Naive thymus-derived CD4-positive, alpha-beta T cell (primary cell): ENCODE measurements at regions not wholly inside any gene's neighbourhood (a gene's known extent, or its start where the extent isn't known, plus 50 kb on each side); places are given as distances from the start of the nearest gene placed in this dataset.
"Not testable (repeated sequence)": the region's sequence is repeated elsewhere in the genome, so short reads cannot be mapped to it uniquely, and the experiment has no call there.

Experiments used
- ATAC-seq: fragments of 150-1000 bp; cut with Tn5 transposase; 2 replicates; pipeline ENCODE4 v1.10.0; 2021; ENCODE audit warnings: mild to moderate bottlenecking, moderate library complexity
- CTCF ChIA-PET: fragments of 350-600 bp; sonication (Branson Sonifier 250); formaldehyde crosslinking; loops from one replicate; lab custom pipeline; 2021; ENCODE audit warnings: antibody characterized with exemption; lab: Charles Lee
- POLR2A ChIA-PET: fragments of 350-600 bp; sonication (Branson Sonifier 250); formaldehyde crosslinking; loops from one replicate; lab custom pipeline; 2021; ENCODE audit warnings: antibody characterized with exemption, inconsistent platforms; lab: Charles Lee
- DNase-seq, 9 donors: peaks; one replicate each; pipeline versions ENCODE4 v3.0.0 to v3.0.0-alpha.2; 2020 to 2022; ENCODE audit warnings: mixed read lengths in 1 of 9
- H3K27ac ChIP-seq: one replicate; pipeline ENCODE4 v1.7.0; 2013; ENCODE audit warnings: mild to moderate bottlenecking, low read depth, low read length, moderate library complexity
- H3K27me3 ChIP-seq, 2 donors: one replicate each; pipeline ENCODE4 v1.7.0; 2013; ENCODE audit warnings: low read length in 2 of 2, mild to moderate bottlenecking in 2 of 2, moderate library complexity in 2 of 2; ENCODE audit not compliant: control insufficient read depth in 2 of 2, insufficient read depth in 2 of 2
- H3K36me3 ChIP-seq, 3 experiments: 1 replicate in 2 of 3; 2 replicates in 1 of 3; pipeline ENCODE4 v1.7.0; 2013; ENCODE audit warnings: low read length in 3 of 3, mild to moderate bottlenecking in 3 of 3, moderate library complexity in 1 of 3; ENCODE audit not compliant: insufficient read depth in 3 of 3, control insufficient read depth in 2 of 3
- H3K4me1 ChIP-seq, 2 donors: one replicate each; pipeline ENCODE4 v1.7.0; 2013; ENCODE audit warnings: low read length in 2 of 2, mild to moderate bottlenecking in 2 of 2, moderate library complexity in 1 of 2; ENCODE audit not compliant: control insufficient read depth in 2 of 2, insufficient read depth in 2 of 2
- H3K4me3 ChIP-seq: 2 replicates; pipeline ENCODE4 v1.7.0; 2013; ENCODE audit warnings: mild to moderate bottlenecking, low read length
- H3K9me3 ChIP-seq, 3 experiments: 1 replicate in 2 of 3; 2 replicates in 1 of 3; pipeline ENCODE4 v1.7.0; 2013; ENCODE audit warnings: low read length in 3 of 3; ENCODE audit not compliant: control insufficient read depth in 2 of 3
- H3K27ac Mint-ChIP-seq, 9 donors: one replicate each; pipeline ENCODE4 v1.8.0; 2020 to 2022; ENCODE audit warnings: mixed read lengths in 9 of 9, mild to moderate bottlenecking in 8 of 9, moderate library complexity in 5 of 9, inconsistent platforms in 2 of 9
- H3K27me3 Mint-ChIP-seq, 5 donors: one replicate each; pipeline ENCODE4 v1.8.0; 2021 to 2022; ENCODE audit warnings: mixed read lengths in 5 of 5, mild to moderate bottlenecking in 1 of 5
- H3K36me3 Mint-ChIP-seq, 5 donors: one replicate each; pipeline ENCODE4 v1.8.0; 2020 to 2022; ENCODE audit warnings: mixed read lengths in 5 of 5, mild to moderate bottlenecking in 3 of 5, inconsistent platforms in 1 of 5
- H3K4me1 Mint-ChIP-seq, 7 donors: one replicate each; pipeline ENCODE4 v1.8.0; 2020 to 2022; ENCODE audit warnings: mixed read lengths in 7 of 7, mild to moderate bottlenecking in 3 of 7, inconsistent platforms in 1 of 7
- H3K4me3 Mint-ChIP-seq, 10 donors: one replicate each; pipeline ENCODE4 v1.8.0; 2020 to 2022; ENCODE audit warnings: mild to moderate bottlenecking in 10 of 10, mixed read lengths in 10 of 10, moderate library complexity in 6 of 10, inconsistent platforms in 2 of 10
- H3K9me3 Mint-ChIP-seq, 11 donors: one replicate each; pipeline ENCODE4 v1.8.0; 2020 to 2022; ENCODE audit warnings: mixed read lengths in 11 of 11, mild to moderate bottlenecking in 4 of 11, inconsistent platforms in 1 of 11, moderate library complexity in 1 of 11
- intact Hi-C, 2 donors: fragments of 100-400 bp; cut with micrococcal nuclease; formaldehyde crosslinking; loops; one replicate each; pipeline ENCODE4 v1.15.1; 2023

DNA sequence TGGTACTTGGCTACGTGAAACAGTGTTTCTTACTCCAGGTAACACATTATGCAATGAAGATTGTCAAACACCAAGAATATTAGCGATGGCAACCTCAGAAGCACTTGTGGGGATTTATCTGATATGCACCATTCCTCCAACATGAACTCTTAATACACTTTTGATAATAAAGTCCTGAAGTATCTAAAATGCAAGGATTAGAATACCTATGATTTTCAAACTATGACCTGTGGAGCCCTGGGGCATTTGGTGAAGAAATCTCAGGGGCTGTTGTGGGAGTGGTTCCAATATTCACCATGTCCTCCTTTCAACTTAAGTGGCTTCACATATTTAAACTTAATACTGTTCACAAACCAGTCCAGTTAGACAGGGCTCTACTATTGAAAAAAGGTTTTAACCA, 214.6 kb upstream of the POU5F2 start:
- Histone ChIP-seq H3K4me3 (no peak overlapping the region), H3K9me3 (no peaks in the 10 kb centered on the region), H3K36me3 (peaks cover 0 to 5% (median 0%) of the 10 kb centered on the region in 3 experiments), H3K27ac (no peak overlapping the region), H3K4me1 (no peaks in the 10 kb centered on the region), H3K27me3 (no peaks in the 10 kb centered on the region)
- intact Hi-C loops: no loop called here
- peaks cover 8 to 77% (median 74%) of the 10 kb centered on the region in 5 donors for H3K36me3 Mint-ChIP-seq
- H3K4me3 Mint-ChIP-seq: no peak overlapping the region
- peaks cover 0 to 7% (median 0%) of the 10 kb centered on the region in 7 donors for H3K4me1 Mint-ChIP-seq
- no peak overlapping the region for H3K27ac Mint-ChIP-seq
- no peak for ATAC-seq
- H3K27me3 Mint-ChIP-seq: no peaks in the 10 kb centered on the region
- H3K9me3 Mint-ChIP-seq: peaks cover 0 to 16% (median 3%) of the 10 kb centered on the region in 11 donors
- DNase-seq: no peak
- POLR2A ChIA-PET: no interaction called here
- CTCF ChIA-PET: no interaction called here

DNA sequence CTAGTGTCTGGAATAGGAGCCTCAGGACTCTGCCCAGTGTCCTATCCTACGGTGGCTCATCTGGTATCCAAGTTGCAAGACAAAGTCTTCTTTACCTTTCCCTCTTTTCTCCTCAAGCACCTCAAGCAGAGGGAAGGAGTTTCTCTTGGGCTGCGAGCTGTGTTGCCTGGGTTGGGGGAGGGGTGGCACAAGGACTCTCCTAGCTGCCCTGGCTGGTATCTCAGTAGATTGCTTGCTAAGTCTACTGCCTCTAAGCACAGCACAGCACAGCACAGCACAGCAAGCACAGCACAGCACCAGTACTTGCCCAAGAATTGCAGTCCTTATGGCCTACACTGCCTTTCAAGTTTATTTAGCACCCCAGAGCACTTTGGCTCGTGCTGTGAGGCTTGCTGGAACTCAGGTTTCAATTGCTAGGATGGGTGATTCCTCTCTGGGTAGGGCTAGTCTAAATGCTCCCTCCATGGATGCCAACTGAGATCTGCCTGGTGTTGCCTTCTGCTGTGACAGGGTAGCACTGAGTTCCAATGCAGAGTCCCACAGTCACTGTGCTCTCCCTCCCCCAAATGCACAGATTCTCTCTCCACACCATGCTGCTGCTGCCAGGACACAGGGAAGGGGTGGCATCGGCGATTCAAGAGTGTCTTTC, 213.1 kb upstream of the POU5F2 start:
- DNase-seq (no peak), ATAC-seq (no peak)
- H3K4me3 Mint-ChIP-seq: no peak overlapping the region
- peaks cover 0 to 4% (median 0%) of the 10 kb centered on the region in 7 donors for H3K4me1 Mint-ChIP-seq
- H3K27ac ChIP-seq: no peak overlapping the region
- no peaks in the 10 kb centered on the region for H3K27me3 Mint-ChIP-seq
- POLR2A ChIA-PET: no interaction called here
- intact Hi-C loops: no loop called here
- H3K27me3 ChIP-seq: no peaks in the 10 kb centered on the region
- no peaks in the 10 kb centered on the region for H3K4me1 ChIP-seq
- peaks cover 8 to 72% (median 70%) of the 10 kb centered on the region in 5 donors for H3K36me3 Mint-ChIP-seq
- peaks cover 0 to 16% (median 5%) of the 10 kb centered on the region in 11 donors for H3K9me3 Mint-ChIP-seq
- H3K9me3 ChIP-seq: no peaks in the 10 kb centered on the region
- CTCF ChIA-PET: no interaction called here
- H3K4me3 ChIP-seq: no peak overlapping the region
- no peak overlapping the region for H3K27ac Mint-ChIP-seq
- H3K36me3 ChIP-seq: peaks cover 0 to 5% (median 0%) of the 10 kb centered on the region in 3 experiments

- DNase-seq (no peak), ATAC-seq (no peak)
- CTCF ChIA-PET: no interaction called here
- H3K27ac Mint-ChIP-seq: no peak overlapping the region
- no peak overlapping the region for H3K4me3 Mint-ChIP-seq
- Histone ChIP-seq H3K27me3 (no peaks in the 10 kb centered on the region), H3K4me3 (no peak overlapping the region), H3K27ac (no peak overlapping the region), H3K4me1 (no peaks in the 10 kb centered on the region), H3K9me3 (no peaks in the 10 kb centered on the region), H3K36me3 (peaks cover 0 to 5% (median 0%) of the 10 kb centered on the region in 3 experiments)
- H3K36me3 Mint-ChIP-seq: peaks cover 8 to 76% (median 72%) of the 10 kb centered on the region in 5 donors
- intact Hi-C loops: no loop called here
- POLR2A ChIA-PET: no interaction called here
- peaks cover 0 to 8% (median 0%) of the 10 kb centered on the region in 7 donors for H3K4me1 Mint-ChIP-seq
- H3K27me3 Mint-ChIP-seq: no peaks in the 10 kb centered on the region
- H3K9me3 Mint-ChIP-seq: peaks cover 0 to 16% (median 5%) of the 10 kb centered on the region in 11 donors
Observed at GRCh38 chr5:93953442-93953841, 212.0 kb upstream of the POU5F2 start.

DNA sequence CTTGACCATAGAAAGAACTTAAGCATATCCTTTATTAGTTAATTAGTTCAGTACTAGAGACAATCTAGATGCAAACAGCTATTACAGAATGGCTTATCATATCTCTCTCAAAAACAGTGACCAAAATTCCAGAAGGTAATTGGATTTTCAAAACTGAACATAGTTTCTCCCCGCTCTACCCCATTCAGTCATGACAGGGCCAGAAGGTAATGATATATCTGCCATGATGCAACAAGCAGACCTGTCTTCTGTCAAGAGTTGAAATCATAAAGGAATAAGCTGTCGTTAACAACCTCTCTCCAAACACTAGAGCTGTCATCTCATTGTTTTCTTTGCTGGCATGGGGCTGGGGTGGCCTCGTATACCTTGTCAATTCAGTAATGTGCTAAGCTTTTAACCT, 200.5 kb upstream of the POU5F2 start:
- Mint-ChIP-seq H3K4me1 (peaks cover 6 to 26% (median 15%) of the 10 kb centered on the region in 7 donors), H3K27me3 (no peaks in the 10 kb centered on the region), H3K4me3 (no peak overlapping the region), H3K27ac (peak overlapping the region in 1 of 9 donors; percentile 21), H3K9me3 (peaks cover 0 to 2% (median 0%) of the 10 kb centered on the region in 11 donors), H3K36me3 (peaks cover 0 to 26% (median 5%) of the 10 kb centered on the region in 5 donors)
- Histone ChIP-seq H3K36me3 (no peaks in the 10 kb centered on the region), H3K27ac (no peak overlapping the region), H3K9me3 (no peaks in the 10 kb centered on the region), H3K27me3 (no peaks in the 10 kb centered on the region), H3K4me1 (no peaks in the 10 kb centered on the region), H3K4me3 (no peak overlapping the region)
- intact Hi-C loops: no loop called here
- DNase-seq (no peak), ATAC-seq (no peak)
- CTCF ChIA-PET: no interaction called here
- POLR2A ChIA-PET: no interaction called here

GRCh38 chr5:93933269-93933668, 191.9 kb upstream of the POU5F2 start:
- H3K36me3 ChIP-seq, H3K4me1 ChIP-seq, H3K4me3 ChIP-seq, intact Hi-C loops, H3K4me3 Mint-ChIP-seq, POLR2A ChIA-PET, ATAC-seq, H3K27me3 Mint-ChIP-seq, H3K27ac ChIP-seq, H3K9me3 ChIP-seq, H3K27ac Mint-ChIP-seq, DNase-seq, CTCF ChIA-PET, H3K4me1 Mint-ChIP-seq, H3K27me3 ChIP-seq: not testable (repeated sequence)
- Mint-ChIP-seq H3K36me3 (peaks cover 0 to 43% (median 29%) of the 10 kb centered on the region in 5 donors), H3K9me3 (peaks cover 0 to 13% (median 3%) of the 10 kb centered on the region in 11 donors)

- ATAC-seq: no peak
- intact Hi-C loops: no loop called here
- CTCF ChIA-PET: no interaction called here
Observed at GRCh38 chr5:93930098-93930497, 188.7 kb upstream of the POU5F2 start.

DNA sequence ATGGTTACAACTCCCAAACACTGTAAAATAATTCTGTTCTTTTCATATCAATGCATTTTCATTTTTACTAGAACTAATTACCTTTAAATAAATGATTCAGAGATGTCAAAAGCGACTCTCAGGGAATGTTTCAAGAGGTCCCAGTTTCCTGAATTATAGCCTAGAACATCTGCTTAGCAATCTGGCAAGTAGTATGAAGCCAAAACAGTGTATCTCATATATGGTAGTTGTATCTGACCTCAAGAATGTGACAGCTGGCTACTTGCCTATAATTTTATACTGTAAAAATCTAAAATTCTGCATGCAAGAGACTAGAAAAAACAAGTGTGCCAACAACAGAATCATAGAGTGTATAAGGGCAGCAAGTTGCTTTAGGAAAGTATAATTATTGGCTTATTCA, 187.7 kb upstream of the POU5F2 start:
- H3K36me3 Mint-ChIP-seq: peaks cover 0 to 41% (median 15%) of the 10 kb centered on the region in 5 donors
- peaks cover 0 to 6% (median 0%) of the 10 kb centered on the region in 7 donors for H3K4me1 Mint-ChIP-seq
- Histone ChIP-seq H3K4me3 (no peak overlapping the region), H3K27ac (no peak overlapping the region), H3K4me1 (no peaks in the 10 kb centered on the region), H3K9me3 (no peaks in the 10 kb centered on the region), H3K36me3 (no peaks in the 10 kb centered on the region), H3K27me3 (no peaks in the 10 kb centered on the region)
- intact Hi-C loops: no loop called here
- POLR2A ChIA-PET: no interaction called here
- ATAC-seq (no peak), DNase-seq (no peak)
- H3K27ac Mint-ChIP-seq: no peak overlapping the region
- CTCF ChIA-PET: no interaction called here
- H3K4me3 Mint-ChIP-seq: no peak overlapping the region
- H3K9me3 Mint-ChIP-seq: peaks cover 0 to 3% (median 2%) of the 10 kb centered on the region in 11 donors
- no peaks in the 10 kb centered on the region for H3K27me3 Mint-ChIP-seq

More at GRCh38 chr5:93930098-93930497, 188.7 kb upstream of the POU5F2 start:
- H3K4me1 Mint-ChIP-seq: peaks cover 0 to 6% (median 0%) of the 10 kb centered on the region in 7 donors
- H3K36me3 Mint-ChIP-seq: peaks cover 0 to 48% (median 23%) of the 10 kb centered on the region in 5 donors
- Histone ChIP-seq H3K4me3 (no peak overlapping the region), H3K4me1 (no peaks in the 10 kb centered on the region), H3K36me3 (no peaks in the 10 kb centered on the region), H3K27ac (no peak overlapping the region), H3K9me3 (no peaks in the 10 kb centered on the region), H3K27me3 (no peaks in the 10 kb centered on the region)
- H3K27me3 Mint-ChIP-seq: no peaks in the 10 kb centered on the region
- POLR2A ChIA-PET: no interaction called here
- H3K4me3 Mint-ChIP-seq: no peak overlapping the region
- no peak for DNase-seq
- H3K9me3 Mint-ChIP-seq: peaks cover 0 to 10% (median 2%) of the 10 kb centered on the region in 11 donors
- no peak overlapping the region for H3K27ac Mint-ChIP-seq
